Activated CD4-positive, alpha-beta memory T cell treated with anti-CD3 and anti-CD28 coated beads, Interleukin-2, amount 10 ng/mL, durations not matched to agents 7 days and 5 days (primary cell): ENCODE measurements at regions not wholly inside any gene's neighbourhood (a gene's known extent, or its start where the extent isn't known, plus 50 kb on each side); places are given as distances from the start of the nearest gene placed in this dataset.
"Not testable (repeated sequence)": the region's sequence is repeated elsewhere in the genome, so short reads cannot be mapped to it uniquely, and the experiment has no call there.

Experiments used
- CTCF ChIA-PET: fragments of 350-600 bp; sonication (Branson Sonifier 250); formaldehyde crosslinking; loops from one replicate; lab custom pipeline; 2021; ENCODE audit warnings: antibody characterized with exemption, inconsistent platforms; lab: Charles Lee
- POLR2A ChIA-PET: fragments of 350-600 bp; sonication (Branson Sonifier 250); formaldehyde crosslinking; loops from one replicate; lab custom pipeline; 2021; ENCODE audit warnings: antibody characterized with exemption; lab: Charles Lee
- DNase-seq: peaks from one replicate; pipeline ENCODE4 v3.0.0-alpha.2; 2020
- H3K27ac Mint-ChIP-seq: one replicate; pipeline ENCODE4 v1.8.0; 2021; ENCODE audit warnings: mild to moderate bottlenecking, mixed read lengths
- H3K27me3 Mint-ChIP-seq: one replicate; pipeline ENCODE4 v1.8.0; 2021; ENCODE audit warnings: mixed read lengths
- H3K36me3 Mint-ChIP-seq: one replicate; pipeline ENCODE4 v1.8.0; 2021; ENCODE audit warnings: low read depth, mixed read lengths
- H3K4me1 Mint-ChIP-seq: one replicate; pipeline ENCODE4 v1.8.0; 2021; ENCODE audit warnings: mixed read lengths
- H3K4me3 Mint-ChIP-seq: one replicate; pipeline ENCODE4 v1.8.0; 2021; ENCODE audit warnings: mild to moderate bottlenecking, mixed read lengths
- H3K9me3 Mint-ChIP-seq: one replicate; pipeline ENCODE4 v1.8.0; 2021; ENCODE audit warnings: mixed read lengths

- POLR2A ChIA-PET, DNase-seq, H3K9me3 Mint-ChIP-seq, H3K36me3 Mint-ChIP-seq, H3K4me1 Mint-ChIP-seq, H3K4me3 Mint-ChIP-seq, CTCF ChIA-PET, H3K27me3 Mint-ChIP-seq, H3K27ac Mint-ChIP-seq: not testable (repeated sequence)
Measured at GRCh38 chr1:83239568-83239967, 759.4 kb downstream of the TTLL7 start.

- H3K4me1 Mint-ChIP-seq, CTCF ChIA-PET, H3K36me3 Mint-ChIP-seq, DNase-seq, H3K27ac Mint-ChIP-seq, H3K4me3 Mint-ChIP-seq, H3K9me3 Mint-ChIP-seq, POLR2A ChIA-PET, H3K27me3 Mint-ChIP-seq: not testable (repeated sequence)
Measured at GRCh38 chr1:83238654-83239053, 760.3 kb downstream of the TTLL7 start.

- H3K4me1 Mint-ChIP-seq, DNase-seq, H3K36me3 Mint-ChIP-seq, H3K4me3 Mint-ChIP-seq, H3K9me3 Mint-ChIP-seq, H3K27ac Mint-ChIP-seq, CTCF ChIA-PET, POLR2A ChIA-PET, H3K27me3 Mint-ChIP-seq: not testable (repeated sequence)
Measured at GRCh38 chr1:83219788-83220187, 779.1 kb downstream of the TTLL7 start.

DNA sequence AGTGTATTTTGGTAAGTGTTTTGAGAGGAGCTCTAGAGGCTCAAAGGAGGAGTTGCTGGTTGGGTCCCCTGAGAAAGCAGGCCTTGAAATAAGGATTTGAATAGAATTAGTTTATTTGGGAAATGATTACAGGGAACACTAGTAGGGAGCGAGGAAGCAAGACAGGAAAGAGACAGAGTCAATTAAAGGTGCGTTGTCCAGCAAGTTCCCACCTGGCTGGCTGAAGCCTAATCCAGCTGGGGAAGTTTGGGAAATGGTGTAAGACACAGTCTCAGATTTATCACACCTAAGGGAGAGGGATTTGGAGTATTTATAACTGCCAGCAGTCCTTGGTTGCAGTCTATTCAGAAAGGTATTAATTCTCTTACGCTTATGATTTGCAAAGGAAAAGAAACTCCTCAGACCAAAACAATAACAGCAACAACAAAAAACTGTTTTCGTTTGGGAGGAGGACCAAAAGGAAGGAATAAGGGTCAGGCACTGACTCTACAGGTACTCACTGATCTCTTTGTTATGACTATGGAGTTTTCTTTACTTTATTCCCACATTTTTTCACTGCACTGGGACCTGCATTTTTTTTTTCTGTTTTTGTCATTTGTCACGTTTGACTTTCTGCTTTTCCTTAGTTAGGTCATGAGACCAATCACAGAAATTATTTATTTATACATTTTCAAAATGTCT is 780.8 kb downstream of the TTLL7 start:
- POLR2A ChIA-PET, CTCF ChIA-PET, H3K36me3 Mint-ChIP-seq, H3K4me3 Mint-ChIP-seq, DNase-seq, H3K27me3 Mint-ChIP-seq, H3K4me1 Mint-ChIP-seq, H3K27ac Mint-ChIP-seq, H3K9me3 Mint-ChIP-seq: not testable (repeated sequence)

- H3K27ac Mint-ChIP-seq, H3K9me3 Mint-ChIP-seq, H3K4me3 Mint-ChIP-seq, POLR2A ChIA-PET, DNase-seq, H3K4me1 Mint-ChIP-seq, H3K36me3 Mint-ChIP-seq, CTCF ChIA-PET, H3K27me3 Mint-ChIP-seq: not testable (repeated sequence)
Measured at GRCh38 chr1:83214317-83214716, 784.6 kb downstream of the TTLL7 start.

DNA sequence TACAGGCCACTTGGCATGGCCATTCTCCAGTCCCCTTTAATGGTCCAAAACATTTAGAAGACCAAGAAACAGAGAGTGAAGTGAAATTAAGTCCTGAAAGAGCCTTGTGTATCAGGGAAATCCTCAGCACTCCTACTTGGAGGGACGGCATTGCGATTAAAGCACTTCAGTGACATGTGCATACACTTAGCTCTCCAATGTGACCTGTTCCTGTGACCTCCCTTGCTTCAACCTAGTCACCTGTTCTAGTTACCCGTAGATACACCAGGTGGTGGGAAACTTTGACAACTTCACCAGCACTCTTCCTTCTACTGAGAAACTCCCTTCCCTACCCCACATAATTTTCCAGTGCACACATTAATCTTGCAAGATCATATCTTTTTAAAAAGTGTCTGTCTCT is 785.3 kb downstream of the TTLL7 start:
- H3K4me1 Mint-ChIP-seq, H3K27ac Mint-ChIP-seq, H3K4me3 Mint-ChIP-seq, CTCF ChIA-PET, H3K9me3 Mint-ChIP-seq, POLR2A ChIA-PET, DNase-seq, H3K36me3 Mint-ChIP-seq, H3K27me3 Mint-ChIP-seq: not testable (repeated sequence)

GRCh38 chr1:83212033-83212432 is 786.9 kb downstream of the TTLL7 start:
- H3K36me3 Mint-ChIP-seq, H3K4me3 Mint-ChIP-seq, H3K4me1 Mint-ChIP-seq, CTCF ChIA-PET, H3K27me3 Mint-ChIP-seq, H3K9me3 Mint-ChIP-seq, POLR2A ChIA-PET, H3K27ac Mint-ChIP-seq, DNase-seq: not testable (repeated sequence)

DNA sequence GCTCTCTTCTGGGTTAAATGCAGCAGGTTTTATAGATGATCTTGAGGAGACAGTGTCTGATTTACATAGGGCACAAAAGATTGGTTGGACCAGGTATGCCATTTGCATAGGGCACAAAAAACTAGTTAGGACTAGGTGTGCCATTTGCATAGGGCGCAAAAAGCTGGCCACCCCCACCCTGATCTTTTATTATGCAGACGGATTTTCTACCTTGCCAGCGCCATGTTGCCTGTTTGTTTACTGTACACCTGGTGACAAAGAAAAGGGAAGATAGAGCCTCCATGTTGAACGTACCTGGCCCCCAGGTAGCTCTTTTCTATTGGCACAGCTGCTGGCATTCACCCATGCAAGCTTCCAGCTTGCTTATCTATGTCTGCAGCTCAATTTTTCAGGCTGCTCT is 790.4 kb downstream of the TTLL7 start:
- POLR2A ChIA-PET, DNase-seq, H3K4me1 Mint-ChIP-seq, H3K27ac Mint-ChIP-seq, H3K36me3 Mint-ChIP-seq, CTCF ChIA-PET, H3K4me3 Mint-ChIP-seq, H3K27me3 Mint-ChIP-seq, H3K9me3 Mint-ChIP-seq: not testable (repeated sequence)

DNA sequence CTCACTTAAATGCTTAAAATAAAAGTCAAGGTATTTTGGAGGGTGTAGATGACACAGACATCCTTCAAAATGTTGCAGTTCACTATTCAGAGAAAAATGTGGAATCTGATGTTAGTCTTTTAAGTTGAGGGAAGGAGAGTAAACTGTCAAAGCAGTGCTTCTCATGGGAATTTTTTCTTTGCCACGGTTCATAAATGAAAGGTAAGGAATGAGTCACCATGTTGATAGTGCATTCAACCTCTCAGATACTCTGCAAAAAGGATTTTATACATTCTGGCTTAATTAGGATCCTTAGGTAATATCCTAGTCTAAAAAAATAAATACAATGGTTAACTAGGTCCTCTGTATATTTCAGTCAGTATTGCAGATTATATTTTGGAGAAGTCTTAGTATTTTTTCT is 804.3 kb downstream of the TTLL7 start:
- H3K36me3 Mint-ChIP-seq, H3K4me1 Mint-ChIP-seq, H3K27me3 Mint-ChIP-seq, H3K4me3 Mint-ChIP-seq, POLR2A ChIA-PET, DNase-seq, H3K27ac Mint-ChIP-seq, H3K9me3 Mint-ChIP-seq, CTCF ChIA-PET: not testable (repeated sequence)

DNA sequence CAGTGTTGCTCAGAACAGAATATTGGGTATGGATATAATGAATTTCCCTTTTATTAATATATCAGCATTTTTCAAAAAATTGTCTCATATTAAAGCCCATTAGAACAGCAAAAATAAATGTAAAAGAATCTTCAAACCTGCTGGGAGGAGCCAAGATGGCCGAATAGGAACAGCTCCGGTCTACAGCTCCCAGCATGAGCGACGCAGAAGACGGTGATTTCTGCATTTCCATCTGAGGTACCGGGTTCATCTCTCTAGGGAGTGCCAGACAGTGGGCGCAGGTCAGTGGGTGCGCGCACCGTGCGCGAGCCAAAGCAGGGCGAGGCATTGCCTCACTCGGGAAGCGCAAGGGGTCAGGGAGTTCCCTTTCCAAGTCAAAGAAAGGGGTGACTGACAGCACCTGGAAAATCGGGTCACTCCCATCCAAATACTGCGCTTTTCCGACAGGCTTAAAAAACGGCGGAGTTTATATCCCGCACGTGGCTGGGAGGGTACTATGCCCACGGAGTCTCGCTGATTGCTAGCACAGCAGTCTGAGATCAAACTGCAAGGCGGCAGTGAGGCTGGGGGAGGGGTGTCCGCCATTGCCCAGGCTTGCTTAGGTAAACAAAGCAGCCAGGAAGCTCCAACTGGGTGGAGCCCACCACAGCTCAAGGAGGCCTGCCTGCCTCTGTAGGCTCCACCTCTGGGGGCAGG is 816.8 kb downstream of the TTLL7 start:
- H3K9me3 Mint-ChIP-seq, POLR2A ChIA-PET, CTCF ChIA-PET, DNase-seq, H3K27me3 Mint-ChIP-seq, H3K36me3 Mint-ChIP-seq, H3K4me3 Mint-ChIP-seq, H3K4me1 Mint-ChIP-seq, H3K27ac Mint-ChIP-seq: not testable (repeated sequence)

- POLR2A ChIA-PET, CTCF ChIA-PET, H3K27me3 Mint-ChIP-seq, DNase-seq, H3K36me3 Mint-ChIP-seq, H3K4me3 Mint-ChIP-seq, H3K4me1 Mint-ChIP-seq, H3K9me3 Mint-ChIP-seq, H3K27ac Mint-ChIP-seq: not testable (repeated sequence)
Measured at GRCh38 chr1:83180621-83181020, 818.3 kb downstream of the TTLL7 start.

- H3K36me3 Mint-ChIP-seq, POLR2A ChIA-PET, H3K4me3 Mint-ChIP-seq, H3K4me1 Mint-ChIP-seq, H3K27me3 Mint-ChIP-seq, CTCF ChIA-PET, H3K27ac Mint-ChIP-seq, H3K9me3 Mint-ChIP-seq, DNase-seq: not testable (repeated sequence)
Measured at GRCh38 chr1:83167634-83168033, 831.3 kb downstream of the TTLL7 start.

DNA sequence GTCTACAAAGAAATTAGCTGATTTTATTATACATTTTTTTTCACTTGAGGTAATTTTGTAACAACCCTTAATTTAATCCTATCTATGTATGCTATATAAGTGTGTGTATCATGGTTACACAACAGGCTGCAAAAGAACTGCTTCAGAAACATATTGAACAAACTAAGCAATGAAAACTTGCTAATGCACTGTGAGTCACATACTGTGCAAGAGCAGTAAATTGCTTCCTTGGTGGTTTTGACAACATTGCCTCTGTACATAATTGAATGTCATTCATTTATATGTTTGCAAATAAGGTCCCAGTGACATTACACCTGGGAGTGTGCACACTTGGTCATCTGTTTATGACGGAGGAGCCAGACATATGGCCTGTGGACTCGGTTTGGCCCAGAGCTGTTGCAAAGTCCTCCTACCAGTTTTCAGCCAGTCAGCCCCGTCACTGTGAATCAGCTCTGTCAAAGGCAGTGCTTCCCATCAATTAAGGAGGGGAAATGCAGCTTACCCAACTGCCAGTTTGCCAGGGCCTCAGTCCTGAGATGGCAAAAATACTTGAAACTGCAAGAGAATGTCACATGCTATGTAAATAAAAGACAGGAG is 835.0 kb downstream of the TTLL7 start:
- H3K4me3 Mint-ChIP-seq, CTCF ChIA-PET, H3K36me3 Mint-ChIP-seq: not testable (repeated sequence)

GRCh38 chr1:83158924-83159323 is 840.0 kb downstream of the TTLL7 start:
- H3K4me3 Mint-ChIP-seq, H3K36me3 Mint-ChIP-seq, POLR2A ChIA-PET: not testable (repeated sequence)

More for the DNA sequence above, 835.0 kb downstream of the TTLL7 start:
- DNase-seq, POLR2A ChIA-PET, H3K4me1 Mint-ChIP-seq, H3K27me3 Mint-ChIP-seq, H3K27ac Mint-ChIP-seq, H3K9me3 Mint-ChIP-seq: not testable (repeated sequence)

More at GRCh38 chr1:83158924-83159323, 840.0 kb downstream of the TTLL7 start:
- H3K4me1 Mint-ChIP-seq, DNase-seq, H3K27ac Mint-ChIP-seq, CTCF ChIA-PET, H3K27me3 Mint-ChIP-seq, H3K9me3 Mint-ChIP-seq: not testable (repeated sequence)
